Left lung (tissue), 4 donors: ENCODE measurements at regions not wholly inside any gene's neighbourhood (a gene's known extent, or its start where the extent isn't known, plus 50 kb on each side); places are given as distances from the start of the nearest gene placed in this dataset.

Source experiments
- ATAC-seq: fragments of 200-7000 bp; cut with Tn5 transposase; one replicate; pipeline ENCODE4 v1.9.1; 2020; ENCODE audit warnings: moderate library complexity
- DNase-seq, 4 donors: peaks; one replicate each; pipeline ENCODE4 v3.0.0-alpha.2; 2013 to 2020
- H3K27ac ChIP-seq, 2 donors: fragments of 200-600 bp; sonication (generic) in 1 of 2; one replicate each; pipeline versions ENCODE4 v1.5.0 to v1.8.0; 2020 to 2021
- H3K27me3 ChIP-seq, 2 donors: fragments of 200-600 bp; sonication (generic) in 1 of 2; one replicate each; pipeline versions ENCODE4 v1.5.0 to v1.8.0; 2020 to 2021
- H3K36me3 ChIP-seq, 2 donors: fragments of 200-600 bp; sonication (generic) in 1 of 2; one replicate each; pipeline versions ENCODE4 v1.5.0 to v1.8.0; 2020 to 2021
- H3K4me1 ChIP-seq, 2 donors: fragments of 200-600 bp; one replicate each; pipeline ENCODE4 v1.8.0; 2021
- H3K4me3 ChIP-seq, 2 donors: fragments of 200-600 bp; sonication (generic) in 1 of 2; one replicate each; pipeline versions ENCODE4 v1.5.0 to v1.8.0; 2020 to 2021; ENCODE audit warnings: mild to moderate bottlenecking in 1 of 2
- H3K9me3 ChIP-seq, 2 donors: fragments of 200-600 bp; sonication (generic) in 1 of 2; one replicate each; pipeline versions ENCODE4 v1.5.0 to v1.8.0; 2020 to 2021
- intact Hi-C, 2 donors: fragments of 100-400 bp; cut with DNase I; formaldehyde crosslinking; loops; one replicate each; pipeline versions ENCODE4 v1.11.2 to v1.14.2; 2022
- TF ChIP-seq, protein P1 (sequence below), 2 donors: fragments of 200-600 bp; sonication (generic) in 1 of 2; IDR thresholded peaks; one replicate each; pipeline versions ENCODE4 v1.5.0 to v1.8.0; 2021; ENCODE audit warnings: antibody characterized with exemption in 2 of 2
- donor health status: DM: no; HTN: yes; CAD: no.
- donor health status: DM: no; HTN: no; CAD: no.

DNA sequence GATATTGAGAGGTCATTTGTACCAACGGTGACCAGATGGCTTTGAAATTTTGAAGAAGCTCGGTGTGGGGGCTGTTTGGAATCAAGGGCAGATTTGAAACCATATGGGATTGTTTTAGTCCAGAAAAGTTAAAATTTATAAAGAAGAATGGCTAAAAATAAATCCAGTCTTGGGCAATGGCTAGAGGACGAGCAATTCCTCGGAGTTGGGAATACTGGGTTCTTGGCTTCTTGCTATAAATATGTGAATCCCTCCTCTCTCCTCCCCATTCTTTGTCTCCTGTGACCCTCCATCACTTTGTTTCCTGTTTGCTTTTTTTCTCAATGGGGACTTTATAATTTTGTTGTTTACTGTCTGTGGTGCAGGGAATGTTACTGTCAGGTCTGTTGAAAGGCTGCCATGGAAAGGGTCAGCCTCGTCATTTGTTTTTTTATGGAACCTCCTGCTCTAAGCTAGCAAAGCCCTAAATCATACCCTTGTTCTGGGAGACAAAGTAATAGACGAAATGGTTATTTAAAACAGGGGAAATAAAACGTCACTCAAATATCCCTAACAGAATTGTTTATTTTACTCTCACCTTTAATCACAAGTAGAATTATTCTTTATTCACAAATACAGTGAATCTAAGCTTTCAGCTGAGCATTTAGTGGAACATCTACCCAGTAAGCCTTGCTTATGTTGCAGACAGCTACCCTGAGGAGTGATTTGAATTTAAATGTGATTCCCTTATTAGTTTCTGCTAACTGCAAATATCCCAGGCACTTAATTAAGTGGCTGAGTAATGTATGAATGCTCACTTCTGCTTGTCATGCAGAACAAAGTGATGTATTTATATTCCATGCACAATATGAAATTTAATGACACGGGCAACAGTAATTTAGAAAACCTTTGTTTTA lies 273.1 kb upstream of the NOVA1 start:
- no peak overlapping the region for H3K27ac ChIP-seq
- ATAC-seq (no peak), DNase-seq (no peak)
- no peaks in the 10 kb centered on the region for H3K27me3 ChIP-seq
- no peaks in the 10 kb centered on the region for H3K4me1 ChIP-seq
- TF ChIP-seq, protein P1, sequence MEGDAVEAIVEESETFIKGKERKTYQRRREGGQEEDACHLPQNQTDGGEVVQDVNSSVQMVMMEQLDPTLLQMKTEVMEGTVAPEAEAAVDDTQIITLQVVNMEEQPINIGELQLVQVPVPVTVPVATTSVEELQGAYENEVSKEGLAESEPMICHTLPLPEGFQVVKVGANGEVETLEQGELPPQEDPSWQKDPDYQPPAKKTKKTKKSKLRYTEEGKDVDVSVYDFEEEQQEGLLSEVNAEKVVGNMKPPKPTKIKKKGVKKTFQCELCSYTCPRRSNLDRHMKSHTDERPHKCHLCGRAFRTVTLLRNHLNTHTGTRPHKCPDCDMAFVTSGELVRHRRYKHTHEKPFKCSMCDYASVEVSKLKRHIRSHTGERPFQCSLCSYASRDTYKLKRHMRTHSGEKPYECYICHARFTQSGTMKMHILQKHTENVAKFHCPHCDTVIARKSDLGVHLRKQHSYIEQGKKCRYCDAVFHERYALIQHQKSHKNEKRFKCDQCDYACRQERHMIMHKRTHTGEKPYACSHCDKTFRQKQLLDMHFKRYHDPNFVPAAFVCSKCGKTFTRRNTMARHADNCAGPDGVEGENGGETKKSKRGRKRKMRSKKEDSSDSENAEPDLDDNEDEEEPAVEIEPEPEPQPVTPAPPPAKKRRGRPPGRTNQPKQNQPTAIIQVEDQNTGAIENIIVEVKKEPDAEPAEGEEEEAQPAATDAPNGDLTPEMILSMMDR (IDR thresholded peaks at IDR 0.05), result no peak
- intact Hi-C loops, result no loop called here
- no peaks in the 10 kb centered on the region for H3K9me3 ChIP-seq
- no peak overlapping the region for H3K4me3 ChIP-seq
- H3K36me3 ChIP-seq, result no peaks in the 10 kb centered on the region

DNA sequence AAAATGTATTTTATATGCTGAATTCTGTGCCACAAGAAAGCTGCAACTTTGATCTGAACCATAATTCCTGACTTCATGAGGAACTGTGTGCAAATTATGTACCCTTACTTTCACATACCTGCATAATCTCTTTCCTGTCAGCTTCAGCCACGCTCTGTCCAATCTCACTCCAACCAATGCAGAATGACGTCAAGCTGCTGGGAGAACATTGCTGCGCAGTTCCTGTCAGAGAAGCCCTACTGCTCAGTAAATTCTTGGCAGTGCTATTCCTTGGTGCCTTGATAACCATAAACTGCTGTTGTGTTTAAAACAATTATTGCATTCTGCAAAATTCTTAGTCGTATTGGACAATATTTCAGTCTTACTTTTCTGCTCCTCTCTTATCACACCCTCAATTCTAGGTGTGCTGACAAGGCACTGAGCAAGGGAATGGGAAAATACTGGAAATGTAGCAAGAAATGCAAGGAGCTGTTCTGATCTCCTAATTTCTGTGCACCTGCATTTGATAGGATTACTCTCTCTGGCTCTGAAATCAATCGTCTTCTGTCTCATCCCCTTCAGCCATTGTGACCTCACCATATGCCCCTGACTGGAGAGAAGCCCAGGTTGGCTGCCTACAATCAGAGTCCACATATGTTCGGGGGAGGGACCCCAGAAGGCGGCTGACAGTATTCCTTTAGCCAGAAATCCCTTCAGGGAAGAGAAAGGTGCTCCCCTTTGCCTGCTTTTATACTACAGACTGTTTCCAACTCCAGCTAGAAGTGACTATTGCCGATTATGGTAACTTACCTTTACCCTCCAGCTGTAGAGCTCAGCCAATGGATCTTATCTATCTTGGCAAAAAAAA lies 274.9 kb upstream of the NOVA1 start:
- H3K4me1 ChIP-seq, result no peaks in the 10 kb centered on the region
- no peak for ATAC-seq
- H3K27me3 ChIP-seq, result no peaks in the 10 kb centered on the region
- H3K9me3 ChIP-seq, result no peaks in the 10 kb centered on the region
- no peak overlapping the region for H3K27ac ChIP-seq
- no peak for DNase-seq
- no peaks in the 10 kb centered on the region for H3K36me3 ChIP-seq
- intact Hi-C loops, result no loop called here
- TF ChIP-seq, protein P1 (IDR thresholded peaks at IDR 0.05), result no peak
- no peak overlapping the region for H3K4me3 ChIP-seq

DNA sequence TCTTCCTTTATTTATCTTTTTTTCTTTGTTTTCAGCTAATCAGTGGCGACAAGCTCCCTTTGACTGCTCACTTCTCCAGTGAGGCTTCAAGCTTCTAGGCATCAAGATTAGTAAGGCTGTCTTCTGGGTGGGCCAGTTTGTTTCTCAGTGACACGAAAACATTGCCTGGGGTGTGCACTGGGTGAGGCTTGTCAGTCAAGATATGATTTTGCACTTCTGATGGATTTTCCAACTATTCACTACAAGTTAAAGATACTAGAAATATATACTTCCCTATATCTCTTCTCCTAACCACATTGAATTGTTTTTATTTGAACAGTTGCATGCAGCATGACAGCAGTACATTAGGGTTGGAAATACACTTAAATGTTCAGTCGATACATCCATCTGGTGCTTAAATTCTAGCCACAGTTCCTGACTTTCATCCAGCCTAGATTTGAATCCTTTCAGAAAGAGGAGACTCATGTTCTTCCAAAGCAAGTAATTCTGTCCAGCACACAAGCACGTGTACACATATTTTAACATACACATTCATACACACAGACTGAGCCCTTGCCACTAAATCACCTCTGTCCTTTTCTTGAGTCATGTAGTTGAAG lies 275.6 kb upstream of the NOVA1 start:
- DNase-seq, result no peak
- Histone ChIP-seq H3K27me3 (no peaks in the 10 kb centered on the region), H3K4me1 (no peaks in the 10 kb centered on the region), H3K36me3 (no peaks in the 10 kb centered on the region), H3K9me3 (no peaks in the 10 kb centered on the region), H3K27ac (no peak overlapping the region), H3K4me3 (no peak overlapping the region)
- no peak for ATAC-seq
- TF ChIP-seq, protein P1 (IDR thresholded peaks at IDR 0.05), result no peak
- intact Hi-C loops, result no loop called here

DNA sequence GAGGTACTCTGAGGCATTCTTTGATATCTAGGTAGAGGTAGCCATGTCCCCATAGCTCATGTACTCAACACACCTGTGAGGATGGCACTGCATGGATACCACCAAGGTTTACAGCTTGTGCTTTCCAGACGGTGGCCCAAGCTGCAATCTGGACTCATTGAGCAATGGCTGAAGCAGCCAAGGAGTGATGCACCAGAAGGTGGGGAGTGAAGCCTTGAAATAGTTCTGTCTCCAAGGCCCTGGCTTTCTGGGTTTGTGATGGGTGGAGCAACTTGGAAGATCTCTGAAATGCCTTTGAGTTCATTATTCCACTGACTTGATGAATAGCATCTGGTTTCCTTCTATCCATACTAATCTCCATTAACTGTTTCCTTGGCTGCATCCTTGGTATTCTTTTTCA lies 290.0 kb upstream of the NOVA1 start:
- intact Hi-C loops, result no loop called here
- TF ChIP-seq, protein P1 (IDR thresholded peaks at IDR 0.05), result no peak
- Histone ChIP-seq H3K27me3 (no peaks in the 10 kb centered on the region), H3K4me3 (no peak overlapping the region), H3K9me3 (peaks cover 0 to 31% of the 10 kb centered on the region in 2 donors), H3K36me3 (no peaks in the 10 kb centered on the region), H3K27ac (no peak overlapping the region), H3K4me1 (no peaks in the 10 kb centered on the region)
- DNase-seq, result no peak
- ATAC-seq, result no peak

DNA sequence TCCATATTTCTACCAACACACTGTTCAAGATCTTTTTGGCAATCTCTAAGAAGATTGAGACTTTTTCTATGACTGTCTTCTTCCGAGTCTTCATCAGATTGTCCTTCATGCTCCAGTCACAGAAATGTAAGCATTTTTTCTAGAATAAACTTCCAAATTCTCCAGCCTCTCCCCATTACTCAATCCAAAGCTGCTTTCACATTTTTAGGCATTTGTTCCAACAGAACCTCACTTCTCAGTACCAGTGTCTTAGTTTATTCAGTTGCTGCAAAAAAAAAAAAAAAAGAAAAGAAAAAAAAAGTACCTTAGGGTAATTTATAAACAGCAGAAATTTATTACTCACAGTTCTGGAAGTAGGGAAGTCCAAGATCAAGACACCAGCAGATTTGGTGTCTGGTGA lies 290.8 kb upstream of the NOVA1 start:
- H3K27ac ChIP-seq, result no peak overlapping the region
- no peaks in the 10 kb centered on the region for H3K27me3 ChIP-seq
- TF ChIP-seq, protein P1 (IDR thresholded peaks at IDR 0.05), result no peak
- ATAC-seq, result no peak
- H3K4me3 ChIP-seq, result no peak overlapping the region
- intact Hi-C loops, result no loop called here
- no peak for DNase-seq
- no peaks in the 10 kb centered on the region for H3K4me1 ChIP-seq
- no peaks in the 10 kb centered on the region for H3K36me3 ChIP-seq
- H3K9me3 ChIP-seq, result peaks cover 0 to 25% of the 10 kb centered on the region in 2 donors
